Activated CD8-positive, alpha-beta T cell treated with anti-CD3 and anti-CD28 coated beads for 36 hours (primary cell): ENCODE measurements at regions not wholly inside any gene's neighbourhood (a gene's known extent, or its start where the extent isn't known, plus 50 kb on each side); places are given as distances from the start of the nearest gene placed in this dataset.

Source experiments
- ATAC-seq: fragments of 200-7000 bp; cut with Tn5 transposase; one replicate; pipeline ENCODE4 v1.10.0; 2021; ENCODE audit warnings: mild to moderate bottlenecking, moderate library complexity
- CTCF ChIA-PET: fragments of 350-600 bp; sonication (Branson Sonifier 250); formaldehyde crosslinking; loops from one replicate; lab custom pipeline; 2021; ENCODE audit warnings: antibody characterized with exemption; lab: Charles Lee
- POLR2A ChIA-PET: fragments of 350-600 bp; sonication (Branson Sonifier 250); formaldehyde crosslinking; loops from one replicate; lab custom pipeline; 2021; ENCODE audit warnings: antibody characterized with exemption; lab: Charles Lee
- DNase-seq: peaks from one replicate; pipeline ENCODE4 v3.0.0-alpha.2; 2020
- H3K27ac Mint-ChIP-seq: one replicate; pipeline ENCODE4 v1.8.0; 2021; ENCODE audit warnings: mild to moderate bottlenecking, mixed read lengths
- H3K27me3 Mint-ChIP-seq: one replicate; pipeline ENCODE4 v1.8.0; 2021; ENCODE audit warnings: mixed read lengths
- H3K36me3 Mint-ChIP-seq: one replicate; pipeline ENCODE4 v1.8.0; 2021; ENCODE audit warnings: low read depth, mixed read lengths
- H3K4me1 Mint-ChIP-seq: one replicate; pipeline ENCODE4 v1.8.0; 2021; ENCODE audit warnings: low read depth, mixed read lengths
- H3K4me3 Mint-ChIP-seq: one replicate; pipeline ENCODE4 v1.8.0; 2021; ENCODE audit warnings: mild to moderate bottlenecking, moderate library complexity, mixed read lengths
- H3K9me3 Mint-ChIP-seq: one replicate; pipeline ENCODE4 v1.8.0; 2021; ENCODE audit warnings: mixed read lengths
- intact Hi-C: fragments of 100-400 bp; cut with micrococcal nuclease; formaldehyde crosslinking; loops from one replicate; pipeline ENCODE4 v1.10.0; 2022
- TF ChIP-seq, protein P1 (sequence below): fragments of 200-600 bp; IDR thresholded peaks from one replicate; pipeline ENCODE4 v1.8.0; 2022; ENCODE audit warnings: antibody characterized with exemption, mild to moderate bottlenecking

- CTCF ChIA-PET: no interaction called here
- Mint-ChIP-seq H3K36me3 (no peaks in the 10 kb centered on the region), H3K27me3 (peaks cover 3% of the 10 kb centered on the region), H3K9me3 (no peaks in the 10 kb centered on the region), H3K4me1 (no peaks in the 10 kb centered on the region), H3K27ac (no peak overlapping the region), H3K4me3 (no peak overlapping the region)
- intact Hi-C loops: no loop called here
- DNase-seq (no peak), ATAC-seq (no peak)
- POLR2A ChIA-PET: no interaction called here
- TF ChIP-seq, protein P1, sequence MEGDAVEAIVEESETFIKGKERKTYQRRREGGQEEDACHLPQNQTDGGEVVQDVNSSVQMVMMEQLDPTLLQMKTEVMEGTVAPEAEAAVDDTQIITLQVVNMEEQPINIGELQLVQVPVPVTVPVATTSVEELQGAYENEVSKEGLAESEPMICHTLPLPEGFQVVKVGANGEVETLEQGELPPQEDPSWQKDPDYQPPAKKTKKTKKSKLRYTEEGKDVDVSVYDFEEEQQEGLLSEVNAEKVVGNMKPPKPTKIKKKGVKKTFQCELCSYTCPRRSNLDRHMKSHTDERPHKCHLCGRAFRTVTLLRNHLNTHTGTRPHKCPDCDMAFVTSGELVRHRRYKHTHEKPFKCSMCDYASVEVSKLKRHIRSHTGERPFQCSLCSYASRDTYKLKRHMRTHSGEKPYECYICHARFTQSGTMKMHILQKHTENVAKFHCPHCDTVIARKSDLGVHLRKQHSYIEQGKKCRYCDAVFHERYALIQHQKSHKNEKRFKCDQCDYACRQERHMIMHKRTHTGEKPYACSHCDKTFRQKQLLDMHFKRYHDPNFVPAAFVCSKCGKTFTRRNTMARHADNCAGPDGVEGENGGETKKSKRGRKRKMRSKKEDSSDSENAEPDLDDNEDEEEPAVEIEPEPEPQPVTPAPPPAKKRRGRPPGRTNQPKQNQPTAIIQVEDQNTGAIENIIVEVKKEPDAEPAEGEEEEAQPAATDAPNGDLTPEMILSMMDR: no peak
Measured at GRCh38 chr14:104518659-104519350, 60.8 kb upstream of the C14orf180 start.

DNA sequence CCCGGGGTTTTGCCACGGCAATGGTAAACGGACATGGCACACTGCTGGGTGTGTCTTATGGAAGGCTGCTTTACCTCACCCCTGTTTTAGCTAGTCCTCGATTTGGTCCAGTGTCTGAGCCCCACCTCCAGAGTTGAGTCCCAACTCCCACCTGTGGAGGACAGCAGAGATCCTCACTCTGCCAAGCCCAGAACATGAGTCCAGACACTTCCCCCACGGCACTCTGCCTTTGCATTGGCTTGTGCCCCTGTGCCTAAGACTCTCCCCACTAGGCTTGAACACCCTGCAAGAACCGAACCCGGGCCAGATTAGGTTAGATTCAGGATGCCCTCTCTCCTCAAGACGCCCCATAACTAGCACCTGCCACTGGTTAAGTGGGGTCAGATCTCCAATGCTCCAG is 59.8 kb upstream of the C14orf180 start:
- Mint-ChIP-seq H3K9me3 (peaks cover under 1% of the 10 kb centered on the region), H3K27me3 (peaks cover 3% of the 10 kb centered on the region), H3K4me3 (no peak overlapping the region), H3K36me3 (no peaks in the 10 kb centered on the region), H3K27ac (no peak overlapping the region), H3K4me1 (no peaks in the 10 kb centered on the region)
- ATAC-seq: no peak
- DNase-seq: no peak
- intact Hi-C loops: no loop called here
- TF ChIP-seq, protein P1: no peak
- ChIA-PET POLR2A (no interaction called here), CTCF (no interaction called here)

GRCh38 chr14:104520620-104521410 is 58.7 kb upstream of the C14orf180 start:
- Mint-ChIP-seq H3K9me3 (peaks cover 4% of the 10 kb centered on the region), H3K27me3 (peaks cover 3% of the 10 kb centered on the region), H3K4me3 (no peak overlapping the region), H3K36me3 (no peaks in the 10 kb centered on the region), H3K4me1 (no peaks in the 10 kb centered on the region), H3K27ac (no peak overlapping the region)
- CTCF ChIA-PET: no interaction called here
- TF ChIP-seq, protein P1: no peak
- DNase-seq (no peak), ATAC-seq (no peak)
- POLR2A ChIA-PET: no interaction called here
- intact Hi-C loops: no loop called here

DNA sequence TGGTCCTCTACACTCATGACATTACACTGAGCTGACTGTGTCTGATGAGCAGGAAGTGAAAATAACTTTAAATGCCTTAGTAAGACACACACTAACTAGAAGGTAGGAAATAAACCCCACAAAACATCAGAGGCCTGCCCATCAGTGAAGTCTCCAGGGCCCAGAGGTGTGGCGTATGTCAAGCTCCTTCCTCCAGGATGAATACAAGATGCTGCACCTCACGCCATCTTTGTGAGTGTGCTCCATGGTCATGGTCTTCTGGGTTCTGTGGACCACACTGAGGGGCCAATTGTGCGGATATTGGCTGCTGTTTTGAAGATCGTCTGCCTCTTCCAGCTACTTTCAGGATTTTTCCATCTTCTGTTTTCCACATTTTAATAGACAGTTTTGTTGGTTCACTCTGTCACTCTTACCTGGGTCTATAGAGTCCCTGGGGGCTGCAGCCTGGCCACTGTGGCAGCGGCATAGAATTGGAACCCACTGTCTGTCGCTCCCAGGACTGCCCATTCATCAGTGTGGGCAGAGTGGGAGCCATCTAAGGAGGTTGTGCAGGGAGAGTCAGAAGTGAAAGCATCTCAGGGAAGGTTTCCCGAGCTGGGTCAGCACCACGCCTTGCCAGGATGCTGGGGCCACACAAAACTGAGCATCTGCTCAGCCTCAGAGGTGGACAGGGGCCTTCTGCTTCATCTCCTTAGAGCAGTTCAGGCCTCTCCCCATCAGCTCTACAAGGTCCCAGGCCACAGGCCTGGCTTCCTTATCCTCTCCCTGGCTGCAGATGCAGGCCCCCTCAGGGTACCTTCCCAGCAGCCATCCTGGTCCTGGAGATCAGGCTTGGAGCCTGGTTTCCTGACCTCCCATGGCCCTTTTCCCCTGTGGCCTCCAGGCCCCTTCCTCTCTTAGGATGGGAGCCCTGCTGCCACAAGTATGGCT is 57.5 kb upstream of the C14orf180 start:
- Mint-ChIP-seq H3K4me1 (no peaks in the 10 kb centered on the region), H3K36me3 (no peaks in the 10 kb centered on the region), H3K27me3 (peaks cover 3% of the 10 kb centered on the region), H3K27ac (no peak overlapping the region), H3K4me3 (no peak overlapping the region), H3K9me3 (peaks cover 9% of the 10 kb centered on the region)
- intact Hi-C loops: no loop called here
- ChIA-PET POLR2A (interaction anchor here (0.6 kb wide), 1 partner anchor 1225 kb away, joined by 3 read pairs; no protein-coding TSS in a partner anchor), CTCF (no interaction called here)
- TF ChIP-seq, protein P1: no peak
- ATAC-seq: no peak
- DNase-seq: no peak
